GM19351 (cell line): ENCODE measurements at regions not wholly inside any gene's neighbourhood (a gene's known extent, or its start where the extent isn't known, plus 50 kb on each side); places are given as distances from the start of the nearest gene placed in this dataset.

Experiments used
- ATAC-seq: cut with Tn5 transposase; IDR thresholded peaks from one replicate; pipeline ENCODE4 v1.9.1; 2021; ENCODE audit warnings: mild to moderate bottlenecking, moderate library complexity; ENCODE audit not compliant: unreplicated experiment

DNA sequence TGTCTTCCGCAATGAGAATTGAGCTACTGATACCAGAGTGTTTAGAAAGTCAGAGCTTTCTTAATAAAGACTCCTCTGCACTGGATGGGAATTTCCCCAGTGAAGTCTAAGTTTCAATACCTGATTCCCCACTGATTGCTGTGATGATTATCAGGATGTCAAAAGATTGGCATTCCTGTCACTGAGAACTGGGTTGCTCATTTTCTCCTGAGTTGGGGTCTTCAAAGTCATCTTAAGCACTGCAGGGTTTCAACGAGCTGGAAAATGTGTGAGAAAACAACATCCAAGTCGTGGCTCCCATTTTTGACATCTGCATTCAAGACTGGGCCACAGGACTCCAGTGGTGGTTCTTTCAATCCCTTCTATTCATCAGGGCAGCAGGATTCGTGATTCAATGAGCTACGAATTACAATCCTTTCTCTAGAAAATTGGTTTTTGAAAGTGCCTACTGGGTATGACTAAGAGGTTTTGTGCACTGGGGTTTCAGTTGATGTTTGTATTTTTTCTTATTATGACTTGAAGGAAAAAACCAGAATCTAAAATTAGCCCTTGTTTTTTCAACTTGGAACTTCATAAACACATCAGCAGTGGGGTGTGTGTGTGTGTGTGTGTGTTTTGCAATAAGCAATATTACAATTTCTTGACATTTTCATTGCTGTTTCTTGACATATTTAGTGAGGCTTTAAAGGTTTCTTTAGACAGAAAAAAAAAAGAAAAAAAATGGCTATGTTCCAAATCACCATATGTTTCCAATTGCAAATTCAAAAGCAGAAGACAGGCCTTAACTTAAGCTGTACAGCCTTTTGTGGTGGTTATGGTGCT lies 233.0 kb downstream of the FAM76B start:
- peak; percentile 80 for ATAC-seq

DNA sequence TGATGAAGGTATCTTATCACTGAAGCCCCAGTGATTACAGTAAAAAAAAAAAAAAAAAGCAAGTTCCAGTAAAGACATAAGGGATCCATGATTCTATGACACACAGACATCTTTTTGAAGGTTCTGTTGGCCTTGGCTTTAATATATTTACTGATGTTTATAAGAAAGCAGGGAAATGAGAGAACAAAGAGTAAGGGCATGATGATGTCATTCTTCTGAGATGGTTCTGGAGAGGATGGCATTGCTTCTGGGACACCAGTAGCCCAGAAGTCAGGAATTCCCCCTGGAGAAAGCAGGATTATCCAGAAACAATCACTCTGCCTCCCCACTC lies 233.6 kb downstream of the FAM76B start:
- no peak for ATAC-seq

DNA sequence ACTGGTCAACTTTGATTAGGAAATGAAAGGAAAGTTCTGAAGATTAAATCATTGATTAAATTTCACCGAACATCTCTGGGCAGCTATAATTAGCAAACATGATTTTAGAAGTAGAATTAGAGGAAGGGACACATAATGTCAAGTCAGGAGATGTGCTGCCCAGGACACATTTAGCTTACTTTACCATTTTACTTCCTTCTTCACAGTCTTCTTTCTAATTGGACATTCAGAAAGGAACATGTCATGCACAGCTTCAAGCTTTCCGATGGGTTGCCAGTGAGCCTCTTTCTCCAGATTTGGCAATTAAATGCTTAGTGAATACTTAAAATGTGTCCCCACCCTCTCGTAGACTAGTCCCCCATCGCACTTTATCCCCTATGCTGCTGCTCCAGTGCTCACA lies 234.7 kb downstream of the FAM76B start:
- ATAC-seq: no peak

DNA sequence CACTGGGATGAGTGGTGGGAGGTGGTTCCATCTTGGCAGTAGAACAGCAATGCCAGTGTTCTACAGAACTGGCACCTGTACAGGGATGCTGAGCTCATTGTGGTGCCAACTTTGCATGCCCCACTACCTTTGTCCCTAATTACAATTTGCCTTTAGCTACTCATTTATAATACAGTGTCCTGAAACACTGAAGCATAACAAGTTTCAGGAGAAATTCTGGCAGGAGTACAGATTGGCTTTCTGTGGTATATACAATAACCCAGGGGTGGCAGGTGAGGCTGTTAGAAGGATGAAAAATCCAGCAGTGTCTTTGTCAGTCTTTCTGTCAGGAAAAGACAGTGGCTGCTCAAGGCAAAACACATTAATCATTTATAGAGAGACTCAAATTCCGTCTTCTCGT lies 240.3 kb downstream of the FAM76B start:
- no peak for ATAC-seq

DNA sequence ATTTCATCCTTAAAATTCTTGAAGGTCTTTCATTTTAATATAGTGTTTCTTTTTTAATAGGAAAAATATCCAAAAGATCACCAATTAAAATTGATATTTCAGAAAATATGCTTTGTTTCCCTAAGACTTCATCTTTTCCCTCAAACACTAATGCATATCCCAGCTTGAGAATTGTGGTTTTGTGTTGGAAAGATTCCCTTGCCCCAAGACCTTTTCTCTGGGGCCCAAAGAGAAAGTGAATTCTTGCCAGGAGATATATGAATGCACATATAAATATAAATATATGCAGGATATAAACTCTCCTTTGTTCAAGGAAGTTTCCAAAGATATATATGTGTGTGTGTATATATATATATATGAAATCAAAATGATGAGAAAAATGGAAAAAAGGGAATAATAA lies 241.2 kb downstream of the FAM76B start:
- ATAC-seq: no peak

DNA sequence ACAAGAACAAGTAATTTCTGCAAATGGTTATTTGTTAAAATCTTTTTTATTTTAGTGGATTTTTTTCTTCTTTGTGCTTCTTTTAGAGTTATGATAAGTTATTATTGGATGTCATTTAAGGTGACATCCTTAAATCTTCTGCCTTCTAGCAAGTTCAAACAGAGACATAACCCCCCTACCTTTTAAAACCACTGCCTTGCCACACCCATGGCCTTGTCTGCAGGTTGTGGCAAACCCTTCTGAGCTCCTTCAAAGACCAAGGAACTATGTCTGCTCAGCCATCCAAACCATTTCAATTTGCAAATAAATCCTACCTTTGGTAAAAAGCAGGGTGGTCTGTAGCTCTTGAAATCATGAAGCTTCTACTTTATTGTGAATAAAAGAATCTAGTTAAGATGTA lies 241.6 kb downstream of the FAM76B start:
- no peak for ATAC-seq

DNA sequence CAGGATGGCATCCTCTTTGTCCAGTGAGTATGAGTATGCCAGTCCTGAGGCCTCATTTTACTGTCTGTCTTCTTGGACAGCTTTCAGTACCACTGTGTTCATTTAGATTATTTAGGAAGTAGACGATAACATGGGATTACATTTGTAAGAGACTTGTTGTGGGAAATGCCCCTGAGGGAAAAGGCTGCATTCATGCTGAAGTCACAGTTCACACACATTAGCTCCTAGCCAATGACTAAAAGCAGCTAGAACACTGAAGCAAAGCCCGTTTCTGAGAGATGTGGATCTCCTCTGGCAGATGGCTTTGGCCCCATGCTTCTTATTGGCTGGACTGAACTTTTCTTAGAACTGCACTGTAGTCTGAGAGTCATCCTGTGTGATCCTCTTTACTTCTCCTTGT lies 242.4 kb downstream of the FAM76B start:
- no peak for ATAC-seq

DNA sequence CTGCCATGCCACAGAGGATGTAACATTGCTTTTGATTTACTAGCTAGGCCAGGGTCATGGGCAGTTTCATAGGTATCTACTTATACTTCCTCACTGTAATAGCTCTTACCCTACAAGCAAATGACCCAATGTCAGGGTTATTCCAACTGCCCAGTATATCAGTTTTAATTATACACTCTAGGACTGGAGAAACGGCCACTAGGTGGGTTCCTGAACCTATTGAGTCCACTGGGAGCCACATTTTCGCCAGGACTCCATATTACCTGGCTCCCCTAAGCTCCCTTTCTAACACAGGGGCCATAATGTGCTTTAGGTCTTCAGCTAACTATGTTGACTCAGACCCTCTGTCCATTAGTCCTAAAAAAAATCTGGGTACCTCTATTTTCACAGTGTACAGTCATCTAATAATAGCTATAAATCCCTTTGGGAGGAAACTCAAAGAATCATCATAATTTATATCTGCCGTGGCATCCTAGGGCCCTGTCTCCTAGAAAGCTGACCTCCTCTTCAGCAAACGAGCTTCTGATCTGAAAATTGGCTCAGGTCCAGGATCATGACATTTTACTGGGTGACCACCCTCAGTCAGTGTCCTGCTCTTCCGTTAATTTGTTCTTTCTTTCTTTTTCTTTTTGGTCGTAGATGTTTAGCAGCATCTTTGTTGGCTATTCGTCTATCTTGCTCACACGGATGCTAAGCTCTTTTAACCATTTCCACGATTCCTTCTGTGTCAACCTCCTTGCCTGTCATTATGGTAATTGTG lies 244.3 kb downstream of the FAM76B start:
- ATAC-seq: no peak

DNA sequence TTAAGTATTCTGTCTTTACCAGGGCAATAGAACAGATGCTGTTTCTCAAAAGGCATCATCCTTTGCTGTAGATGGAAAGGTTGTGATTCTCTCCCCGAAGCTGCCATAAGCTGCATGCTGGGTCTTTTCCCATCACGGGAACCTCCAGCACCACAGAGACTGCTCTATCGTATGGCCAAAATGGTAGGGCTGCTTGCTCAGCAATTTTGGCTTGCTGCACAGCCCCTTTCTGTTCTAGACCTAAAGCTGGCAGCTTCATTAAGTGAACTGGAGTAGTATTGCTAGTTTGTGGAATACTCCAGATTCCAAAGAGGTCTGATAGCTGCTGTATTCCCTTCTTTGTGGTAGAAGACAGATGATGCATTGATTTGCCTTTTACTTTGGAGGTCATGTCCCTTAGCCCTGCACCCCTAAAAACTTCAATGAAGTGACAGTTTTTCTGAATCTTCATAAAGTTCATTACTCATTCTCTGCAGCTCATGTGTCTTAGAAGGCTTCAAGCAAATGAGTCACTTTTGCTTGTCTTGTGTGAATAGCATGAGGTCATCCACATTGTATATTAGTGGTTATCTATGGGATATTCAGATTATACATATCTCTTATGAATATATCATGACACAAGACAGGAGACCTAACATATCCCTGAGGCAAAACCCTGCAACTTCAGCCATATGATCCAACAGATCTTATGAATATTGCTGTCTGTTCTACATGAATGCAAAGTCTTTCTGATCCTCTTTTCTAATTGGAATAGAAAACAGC lies 245.3 kb downstream of the FAM76B start:
- ATAC-seq: no peak

DNA sequence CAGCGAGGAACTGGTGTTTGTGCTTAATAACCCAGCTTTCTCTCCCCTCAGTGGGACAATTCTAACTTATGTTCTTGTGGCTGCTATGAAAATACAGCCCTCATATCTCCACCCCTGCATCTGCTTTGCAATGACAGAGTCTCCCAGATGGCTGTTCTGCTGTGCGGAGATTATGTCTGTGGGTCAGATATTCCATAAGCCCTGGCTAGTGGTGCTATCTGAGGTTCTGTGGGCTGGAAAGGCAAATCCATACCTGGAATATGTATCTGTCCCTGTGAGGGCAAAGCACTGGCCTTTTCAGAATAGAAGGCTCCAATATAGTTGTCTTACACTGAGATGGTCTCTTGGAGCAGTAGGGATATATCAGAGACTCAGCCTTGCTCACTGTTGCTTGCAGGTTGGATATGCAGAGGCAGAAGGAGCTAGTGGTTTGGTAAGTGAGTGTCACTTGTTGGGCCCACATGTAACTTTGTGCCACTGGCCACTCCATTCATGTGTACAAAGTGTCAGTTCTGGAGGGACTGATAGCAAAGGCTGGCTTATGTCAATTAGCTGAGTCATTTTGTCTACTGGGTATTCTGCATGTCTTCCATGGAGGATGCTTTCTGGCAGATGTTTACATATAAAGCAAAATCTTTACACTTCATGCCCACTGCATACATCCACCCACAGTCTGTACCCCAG lies 246.6 kb downstream of the FAM76B start:
- no peak for ATAC-seq

DNA sequence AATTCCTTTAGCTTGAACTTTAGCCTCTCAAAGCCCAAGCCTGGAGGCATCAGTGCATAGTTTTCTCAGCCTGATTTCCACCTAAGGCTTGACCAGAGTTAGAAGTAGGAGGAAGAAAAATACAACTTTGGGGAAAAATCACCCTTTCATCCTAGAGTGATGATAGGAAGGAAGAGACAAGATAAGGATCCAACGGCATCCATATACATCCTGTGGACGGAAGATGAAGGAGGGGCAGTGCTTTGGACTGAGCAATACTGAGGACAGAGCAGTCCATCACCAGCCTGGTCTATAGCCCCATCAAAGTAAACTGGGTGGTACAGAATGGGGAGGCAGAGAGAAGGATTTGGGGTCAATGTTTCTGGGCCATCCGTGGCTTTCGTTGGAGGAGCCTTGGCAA lies 247.9 kb downstream of the FAM76B start:
- no peak for ATAC-seq

DNA sequence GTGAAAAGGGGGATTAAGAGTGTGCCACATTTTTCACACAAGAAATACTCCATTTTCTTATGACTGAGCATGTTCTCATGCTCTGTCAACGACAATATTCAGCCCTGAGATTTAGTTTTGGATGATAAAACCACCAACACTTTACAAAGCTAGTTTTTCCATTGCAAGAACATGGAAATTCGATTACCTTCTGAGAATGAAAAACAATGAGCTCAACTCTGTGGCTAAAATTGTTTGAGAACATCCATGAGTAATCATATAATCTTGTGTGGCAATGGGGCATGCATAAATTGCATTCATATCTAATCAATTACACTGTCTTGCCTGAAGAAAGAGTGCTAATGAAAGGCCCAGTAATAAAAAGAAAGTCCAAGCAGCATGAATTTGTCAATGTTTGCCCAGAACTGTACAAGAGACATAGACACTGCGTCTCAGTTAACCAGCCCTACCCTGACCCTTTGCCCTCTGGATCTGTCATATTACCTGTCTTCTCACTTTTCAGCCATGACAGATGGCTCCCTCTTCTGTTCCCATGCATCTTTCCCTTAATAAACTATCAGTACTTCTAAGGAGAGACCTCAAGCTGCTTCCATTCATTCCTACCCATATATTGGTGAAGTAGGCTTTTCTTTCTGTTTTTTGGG lies 253.4 kb downstream of the FAM76B start:
- ATAC-seq: no peak

DNA sequence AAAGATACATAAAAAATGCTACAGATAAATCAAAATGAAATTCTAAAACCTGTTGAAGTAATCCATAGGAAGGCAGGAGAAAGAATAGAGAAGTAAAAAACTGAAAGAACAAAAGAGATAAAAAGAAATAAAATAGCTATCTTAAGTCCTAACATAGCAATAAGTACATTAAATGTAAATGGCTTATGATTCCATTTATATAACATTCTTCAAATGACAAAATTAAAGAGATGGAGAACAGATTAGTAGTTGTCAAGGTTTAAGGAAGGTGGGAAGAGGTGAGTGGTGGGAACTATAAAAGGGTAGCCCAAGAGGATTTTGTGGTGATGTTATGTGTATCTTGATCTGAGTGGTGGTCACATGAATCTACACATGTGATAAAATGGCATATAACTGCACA lies 254.8 kb downstream of the FAM76B start:
- no peak for ATAC-seq

DNA sequence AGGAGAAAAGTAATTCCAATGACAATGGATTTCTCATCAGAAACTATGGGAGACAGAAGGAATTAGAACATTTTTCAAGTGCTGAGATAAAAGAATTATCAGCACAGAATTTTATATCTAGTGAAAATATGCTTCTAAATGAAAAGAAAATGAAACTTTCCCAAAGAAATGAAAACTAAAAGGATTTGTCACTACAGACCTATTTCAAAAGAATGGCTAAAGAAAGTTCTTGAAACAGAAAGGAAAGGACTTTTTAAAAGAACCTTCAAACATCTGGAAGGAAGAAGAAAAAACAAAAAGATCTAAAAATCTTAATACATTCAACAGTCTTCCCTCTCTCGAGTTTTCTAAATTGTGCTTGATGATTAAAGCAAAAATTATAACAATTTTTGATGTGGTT lies 255.4 kb downstream of the FAM76B start:
- ATAC-seq: no peak

DNA sequence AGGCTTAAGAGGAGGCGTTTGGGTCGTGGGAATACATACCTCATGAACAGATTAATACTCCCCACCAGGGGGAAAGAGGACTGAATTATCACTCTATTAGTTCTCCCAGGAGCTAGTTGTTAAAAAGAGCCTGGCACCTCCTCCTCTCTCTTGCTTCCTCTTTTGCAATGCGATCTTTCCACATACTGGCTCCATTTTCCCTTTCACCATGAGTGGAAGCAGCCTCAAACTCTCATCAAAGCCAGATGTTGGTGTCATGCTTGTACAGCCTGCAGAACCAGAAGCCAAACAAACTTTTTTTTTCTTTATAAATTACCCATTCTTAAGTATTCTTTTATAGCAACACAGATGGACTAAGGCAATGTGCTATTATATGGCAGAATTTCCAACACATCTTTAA lies 258.5 kb downstream of the FAM76B start:
- no peak for ATAC-seq

DNA sequence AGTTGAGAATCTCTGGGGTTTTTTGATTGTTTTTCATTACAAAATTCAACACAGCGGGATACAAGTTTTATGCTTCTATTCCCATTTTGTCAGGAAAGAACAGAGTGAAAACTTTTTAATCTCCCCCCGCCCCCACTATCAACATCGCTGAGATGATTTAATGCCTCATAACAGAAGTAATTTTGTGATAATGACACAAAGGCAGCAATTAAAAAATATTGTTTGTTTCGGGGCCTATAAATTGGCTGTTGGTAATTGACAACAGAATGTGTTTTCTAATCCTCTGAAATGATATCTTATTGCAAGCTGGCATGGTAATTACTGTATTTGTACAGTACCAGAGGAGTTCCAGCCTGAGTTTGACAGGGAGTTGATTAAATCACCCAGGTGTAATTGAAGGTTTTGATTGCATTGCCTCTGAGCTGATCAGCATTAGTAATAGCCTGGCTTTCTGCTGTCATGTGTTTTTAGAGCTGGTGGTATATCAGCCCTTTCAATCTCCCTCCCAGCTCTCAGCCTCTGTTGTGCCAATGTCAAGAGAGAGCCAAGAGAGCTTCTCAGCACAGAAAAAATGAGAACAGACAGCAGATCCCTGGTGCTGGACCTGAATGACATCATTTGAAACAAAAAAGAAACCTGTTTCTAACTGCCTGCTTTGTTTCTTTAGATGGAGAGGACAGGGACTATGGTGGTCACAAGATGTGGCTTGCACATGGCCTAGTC lies 265.1 kb downstream of the FAM76B start:
- no peak for ATAC-seq

DNA sequence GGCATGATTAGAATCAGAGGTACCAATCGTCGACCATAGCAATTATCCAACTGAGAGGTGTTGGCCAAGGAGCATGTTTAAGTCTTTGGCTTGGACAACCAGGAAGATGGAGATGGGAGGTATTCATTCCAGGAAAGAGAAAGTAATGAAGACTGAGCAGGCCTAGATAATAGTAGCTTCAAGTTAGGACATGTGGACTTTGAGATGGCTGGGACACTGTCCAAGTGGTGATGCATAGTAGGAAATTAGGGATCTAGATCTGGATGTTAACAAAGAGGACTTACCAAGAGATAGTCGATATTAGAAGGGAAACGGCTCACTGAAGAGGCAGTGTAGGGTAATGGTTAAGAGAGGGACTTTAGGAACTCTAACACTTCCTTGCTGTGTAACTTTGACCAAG lies 266.7 kb downstream of the FAM76B start:
- no peak for ATAC-seq

DNA sequence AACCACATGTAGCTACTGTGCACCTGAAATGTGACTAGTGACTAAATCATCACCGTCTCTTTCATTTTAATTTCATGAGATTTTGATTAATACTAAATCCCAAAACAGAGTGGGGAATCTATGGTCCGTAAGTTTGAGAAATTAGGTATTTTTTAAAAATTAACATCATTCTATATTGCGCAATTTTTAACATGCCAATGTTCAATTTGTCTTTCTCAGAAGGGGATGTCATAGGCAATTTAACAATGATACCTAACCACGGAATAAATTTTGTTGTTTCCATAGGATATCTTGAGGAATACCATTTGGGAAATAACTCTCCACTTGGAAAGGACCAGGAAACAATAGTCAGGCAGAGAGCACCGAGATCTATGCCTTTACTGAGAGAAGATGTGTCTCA lies 267.7 kb downstream of the FAM76B start:
- no peak for ATAC-seq

DNA sequence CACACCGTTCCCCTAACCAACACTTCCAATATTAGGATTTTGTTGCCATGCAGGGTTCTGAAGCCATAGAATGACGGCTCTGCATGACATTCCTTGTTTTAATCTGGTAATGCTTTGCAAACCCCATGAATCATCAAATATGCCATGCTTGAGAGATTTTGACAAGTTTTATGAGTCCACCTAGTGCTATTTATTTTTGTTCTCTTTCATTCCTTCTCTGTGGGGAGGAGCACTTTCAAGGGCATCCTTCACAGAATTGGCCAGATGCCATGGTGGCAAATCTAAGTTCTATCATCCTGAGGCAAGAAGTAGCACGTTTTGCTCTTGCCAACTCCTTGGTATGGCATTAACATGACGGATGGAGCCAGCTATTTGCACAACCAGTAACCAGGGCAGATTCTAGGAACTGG lies 268.4 kb downstream of the FAM76B start:
- no peak for ATAC-seq
